ENCODE measurements at regions not wholly inside any gene's neighbourhood (a gene's known extent, or its start where the extent isn't known, plus 50 kb on each side); places are given as distances from the start of the nearest gene placed in this dataset.

DNA sequence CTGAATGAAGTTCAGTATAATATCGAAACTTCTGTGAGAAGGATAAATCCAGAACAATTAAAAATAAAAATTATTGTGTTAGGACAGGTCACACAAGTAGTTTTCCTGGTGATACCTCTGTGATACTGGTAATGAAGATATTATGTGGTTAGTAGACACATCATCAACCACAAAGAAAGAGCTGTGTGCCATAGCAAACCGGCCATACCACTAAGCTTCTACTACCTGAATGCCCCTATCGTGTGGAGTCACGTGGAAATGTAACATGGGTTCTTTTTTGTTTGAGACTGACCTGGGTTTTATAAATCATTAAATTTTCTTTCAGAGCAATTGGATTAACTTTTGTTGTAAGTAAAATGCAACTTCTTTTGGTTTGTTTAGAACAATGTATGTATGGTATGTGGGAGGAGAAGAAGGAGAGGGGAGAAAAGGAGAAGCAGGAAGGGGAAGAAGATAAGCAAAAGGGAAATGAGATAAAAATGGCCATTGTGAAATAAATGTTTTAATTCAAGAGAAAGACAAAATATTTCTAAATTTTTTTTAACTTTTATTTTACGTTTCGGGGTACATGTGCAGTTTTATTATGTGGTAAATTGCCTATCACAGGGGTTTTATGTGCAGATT is 58.2 kb upstream of the LRRC8B start:
- TF ChIP-seq MEF2A (IDR thresholded peaks at IDR 0.05; ENCODE audit: control insufficient read depth, low read depth, low read length) (no peak), CTCF (IDR thresholded peaks at IDR 0.05 in 2 of 3, conservative IDR thresholded peaks at IDR 0.05 in 1 of 3; ENCODE audit: insufficient read depth in 2 of 3, low read depth in 1 of 3, low read length in 3 of 3) (no peak), CHD4 (IDR thresholded peaks at IDR 0.05; ENCODE audit: insufficient read depth, insufficient replicate concordance, low read depth, low read length, poor library complexity, severe bottlenecking) (no peak), ZSCAN32 (CRISPR knock-in tag; IDR thresholded peaks at IDR 0.05) (no peak)

Measured in K562 (cell line).